Adrenal gland (tissue), 9 donors: ENCODE measurements at regions not wholly inside any gene's neighbourhood (a gene's known extent, or its start where the extent isn't known, plus 50 kb on each side); places are given as distances from the start of the nearest gene placed in this dataset.

Experiments
- DNase-seq, 7 donors: peaks; one replicate each; pipeline ENCODE4 v3.0.0-alpha.2; 2019 to 2020
- H3K27ac ChIP-seq, 5 donors: fragments of 200-600 bp; sonication (generic) in 4 of 5; 1 replicate in 3 of 5; 2 replicates in 2 of 5; pipeline versions ENCODE4 v1.5.1 to v1.8.0; 2016 to 2020; ENCODE audit warnings: mild to moderate bottlenecking in 1 of 5
- H3K27me3 ChIP-seq: fragments of 200-600 bp; 2 replicates; pipeline ENCODE4 v1.8.0; 2021
- H3K36me3 ChIP-seq, 2 donors: fragments of 200-600 bp; replicated peaks in 1 of 2; 1 replicate in 1 of 2; 2 replicates in 1 of 2; pipeline versions ENCODE4 v1.5.1 to v1.8.0; 2018 to 2022
- H3K4me1 ChIP-seq, 2 donors: fragments of 200-600 bp; replicated peaks in 1 of 2; 1 replicate in 1 of 2; 2 replicates in 1 of 2; pipeline versions ENCODE4 v1.5.1 to v1.8.0; 2018 to 2021
- H3K4me3 ChIP-seq, 4 donors: fragments of 200-600 bp; sonication (generic) in 3 of 4; one replicate each; pipeline ENCODE4 v1.5.1; 2016 to 2018
- H3K9me3 ChIP-seq, 3 donors: fragments of 200-600 bp; sonication (generic) in 1 of 3; replicated peaks in 1 of 3; 1 replicate in 2 of 3; 2 replicates in 1 of 3; pipeline versions ENCODE4 v1.5.1 to v1.8.0; 2016 to 2021
- CTCF ChIP-seq, 6 experiments: fragments of 450-650 bp in 4 of 6; fragments of 200-600 bp in 2 of 6; sonication (generic) in 1 of 6; IDR thresholded peaks; 1 replicate in 5 of 6; 2 replicates in 1 of 6; pipeline versions ENCODE4 v1.5.1 to v1.8.0; 2016 to 2021; ENCODE audit warnings: antibody characterized with exemption in 6 of 6, mild to moderate bottlenecking in 2 of 6, moderate library complexity in 1 of 6
- POLR2A ChIP-seq, 2 donors: fragments of 450-650 bp; IDR thresholded peaks; one replicate each; pipeline ENCODE4 v1.6.1; 2017; ENCODE audit warnings: antibody characterized with exemption in 2 of 2, mild to moderate bottlenecking in 2 of 2, moderate library complexity in 1 of 2
- WGBS, 4 donors: extraction: QIAGEN DNeasy Blood & Tissue Kit in 2 of 4; methylation state at CpG; one replicate each; pipeline versions ENCODE4 v1.1.5 to v1.1.7; 2013 to 2017; 5-methylcytosine and 5-hydroxymethylcytosine counted together
- intact Hi-C, 2 donors: fragments of 100-400 bp; cut with DNase I; formaldehyde crosslinking; loops; one replicate each; pipeline versions ENCODE4 v1.14.1 to v1.15.0; 2022 to 2023
- donor health status: healthy with polysubstance abuse.
- donor health status: Bipolar disorder and iron deficiency.
- donor health status: DM: yes; HTN: yes; CAD: no.
- donor health status: DM: no; HTN: no; CAD: no.
- donor health status: DM: no; HTN: no; CAD: no.

- WGBS, 4 donors = 75 to 81% (median 76%) methylated on average over 10 of the region's 10 CpGs
- Histone ChIP-seq H3K36me3 (no peaks in the 10 kb centered on the region), H3K27me3 (no peaks in the 10 kb centered on the region), H3K4me1 (peaks cover 0 to 4% of the 10 kb centered on the region in 2 donors), H3K4me3 (no peak overlapping the region), H3K27ac (no peak overlapping the region), H3K9me3 (no peaks in the 10 kb centered on the region)
- TF ChIP-seq POLR2A (IDR thresholded peaks at IDR 0.05) (no peak), CTCF (IDR thresholded peaks at IDR 0.05) (no peak)
- no peak for DNase-seq
- intact Hi-C loops = no loop called here
Observed at GRCh38 chr10:44008270-44008916, 359.7 kb upstream of the ZNF32 start.

GRCh38 chr10:44006771-44007170 lies 358.1 kb upstream of the ZNF32 start:
- peaks cover 0 to 4% of the 10 kb centered on the region in 2 donors for H3K4me1 ChIP-seq
- no peaks in the 10 kb centered on the region for H3K9me3 ChIP-seq
- DNase-seq = no peak
- H3K27ac ChIP-seq = no peak overlapping the region
- TF ChIP-seq POLR2A (IDR thresholded peaks at IDR 0.05) (no peak), CTCF (IDR thresholded peaks at IDR 0.05) (no peak)
- intact Hi-C loops = no loop called here
- no peaks in the 10 kb centered on the region for H3K36me3 ChIP-seq
- H3K27me3 ChIP-seq = no peaks in the 10 kb centered on the region
- 82 to 100% (median 91%) methylated on average over 1 of the region's 1 CpG for WGBS, 4 donors
- no peak overlapping the region for H3K4me3 ChIP-seq

- TF ChIP-seq CTCF (IDR thresholded peaks at IDR 0.05) (no peak), POLR2A (IDR thresholded peaks at IDR 0.05) (no peak)
- Histone ChIP-seq H3K4me1 (peaks cover 0 to 4% of the 10 kb centered on the region in 2 donors), H3K36me3 (no peaks in the 10 kb centered on the region), H3K27me3 (no peaks in the 10 kb centered on the region), H3K9me3 (no peaks in the 10 kb centered on the region), H3K4me3 (no peak overlapping the region), H3K27ac (no peak overlapping the region)
- WGBS, 4 donors = 85 to 89% (median 87%) methylated on average over 7 to 12 of the region's 12 CpGs
- intact Hi-C loops = no loop called here
- DNase-seq = no peak
Observed at GRCh38 chr10:44005788-44006099, 357.1 kb upstream of the ZNF32 start.

GRCh38 chr10:44004913-44005787 lies 356.5 kb upstream of the ZNF32 start:
- Histone ChIP-seq H3K9me3 (no peaks in the 10 kb centered on the region), H3K4me3 (no peak overlapping the region), H3K27ac (no peak overlapping the region), H3K27me3 (no peaks in the 10 kb centered on the region), H3K4me1 (no peaks in the 10 kb centered on the region), H3K36me3 (no peaks in the 10 kb centered on the region)
- no peak for DNase-seq
- TF ChIP-seq POLR2A (IDR thresholded peaks at IDR 0.05) (no peak), CTCF (IDR thresholded peaks at IDR 0.05) (no peak)
- WGBS, 4 donors = 86 to 91% (median 88%) methylated on average over 31 to 43 of the region's 43 CpGs
- intact Hi-C loops = no loop called here
